Activated T-cell treated with anti-CD3 and anti-CD28 coated beads, Interleukin-2, amount 50 U/mL, for 24 hours (primary cell): ENCODE measurements at regions not wholly inside any gene's neighbourhood (a gene's known extent, or its start where the extent isn't known, plus 50 kb on each side); places are given as distances from the start of the nearest gene placed in this dataset.

ENCODE experiments used
- DNase-seq: peaks from one replicate; pipeline ENCODE4 v3.0.0-alpha.2; 2020
- H3K27ac Mint-ChIP-seq: 2 replicates; pipeline ENCODE4 v1.8.0; 2020; ENCODE audit warnings: mild to moderate bottlenecking, mixed read lengths
- H3K27me3 Mint-ChIP-seq: 2 replicates; pipeline ENCODE4 v1.8.0; 2020; ENCODE audit warnings: mixed read lengths
- H3K36me3 Mint-ChIP-seq: 2 replicates; pipeline ENCODE4 v1.8.0; 2020; ENCODE audit warnings: low read depth, mixed read lengths
- H3K4me1 Mint-ChIP-seq: 2 replicates; pipeline ENCODE4 v1.8.0; 2020; ENCODE audit warnings: low read depth, mixed read lengths
- H3K4me3 Mint-ChIP-seq: 2 replicates; pipeline ENCODE4 v1.8.0; 2020; ENCODE audit warnings: mild to moderate bottlenecking, moderate library complexity, mixed read lengths
- H3K9me3 Mint-ChIP-seq: 2 replicates; pipeline ENCODE4 v1.8.0; 2020; ENCODE audit warnings: mixed read lengths

- no peak overlapping the region for H3K27ac Mint-ChIP-seq
- no peaks in the 10 kb centered on the region for H3K9me3 Mint-ChIP-seq
- H3K36me3 Mint-ChIP-seq = no peaks in the 10 kb centered on the region
- H3K4me1 Mint-ChIP-seq = no peaks in the 10 kb centered on the region
- DNase-seq = no peak
- peaks cover 2% of the 10 kb centered on the region for H3K27me3 Mint-ChIP-seq
- no peak overlapping the region for H3K4me3 Mint-ChIP-seq
Measured at GRCh38 chr4:10315638-10316037, 141.6 kb downstream of the ZNF518B start.

- H3K4me1 Mint-ChIP-seq = no peaks in the 10 kb centered on the region
- peaks cover 2% of the 10 kb centered on the region for H3K27me3 Mint-ChIP-seq
- no peak overlapping the region for H3K4me3 Mint-ChIP-seq
- no peak overlapping the region for H3K27ac Mint-ChIP-seq
- H3K9me3 Mint-ChIP-seq = no peaks in the 10 kb centered on the region
- no peaks in the 10 kb centered on the region for H3K36me3 Mint-ChIP-seq
- DNase-seq = no peak
Measured at GRCh38 chr4:10312568-10312967, 144.7 kb downstream of the ZNF518B start.

GRCh38 chr4:10311939-10312338 lies 145.3 kb downstream of the ZNF518B start:
- H3K27ac Mint-ChIP-seq = no peak overlapping the region
- H3K36me3 Mint-ChIP-seq = no peaks in the 10 kb centered on the region

GRCh38 chr4:10305816-10306215 lies 151.4 kb downstream of the ZNF518B start:
- Mint-ChIP-seq H3K4me1 (no peaks in the 10 kb centered on the region), H3K36me3 (no peaks in the 10 kb centered on the region), H3K27me3 (no peaks in the 10 kb centered on the region), H3K27ac (no peak overlapping the region), H3K4me3 (no peak overlapping the region), H3K9me3 (no peaks in the 10 kb centered on the region)
- no peak for DNase-seq

More at GRCh38 chr4:10311939-10312338, 145.3 kb downstream of the ZNF518B start:
- Mint-ChIP-seq H3K4me1 (no peaks in the 10 kb centered on the region), H3K27me3 (peaks cover 2% of the 10 kb centered on the region), H3K9me3 (no peaks in the 10 kb centered on the region), H3K4me3 (no peak overlapping the region)
- DNase-seq = no peak

GRCh38 chr4:10303291-10303690 lies 153.9 kb downstream of the ZNF518B start:
- Mint-ChIP-seq H3K27me3 (no peaks in the 10 kb centered on the region), H3K9me3 (no peaks in the 10 kb centered on the region), H3K27ac (no peak overlapping the region), H3K4me1 (no peaks in the 10 kb centered on the region), H3K4me3 (no peak overlapping the region), H3K36me3 (no peaks in the 10 kb centered on the region)
- DNase-seq = no peak

GRCh38 chr4:10302096-10302495 lies 155.1 kb downstream of the ZNF518B start:
- Mint-ChIP-seq H3K4me3 (no peak overlapping the region), H3K4me1 (no peaks in the 10 kb centered on the region), H3K9me3 (no peaks in the 10 kb centered on the region), H3K36me3 (no peaks in the 10 kb centered on the region), H3K27me3 (no peaks in the 10 kb centered on the region), H3K27ac (no peak overlapping the region)
- DNase-seq = no peak

GRCh38 chr4:10299601-10300000 lies 157.6 kb downstream of the ZNF518B start:
- H3K27me3 Mint-ChIP-seq = peaks cover 11% of the 10 kb centered on the region
- H3K36me3 Mint-ChIP-seq = no peaks in the 10 kb centered on the region

GRCh38 chr4:10298681-10299080 lies 158.5 kb downstream of the ZNF518B start:
- DNase-seq = no peak
- H3K27ac Mint-ChIP-seq = no peak overlapping the region
- H3K9me3 Mint-ChIP-seq = no peaks in the 10 kb centered on the region
- no peak overlapping the region for H3K4me3 Mint-ChIP-seq
- no peaks in the 10 kb centered on the region for H3K4me1 Mint-ChIP-seq
- H3K36me3 Mint-ChIP-seq = no peaks in the 10 kb centered on the region
- H3K27me3 Mint-ChIP-seq = peaks cover 13% of the 10 kb centered on the region

More at GRCh38 chr4:10299601-10300000, 157.6 kb downstream of the ZNF518B start:
- DNase-seq = no peak
- Mint-ChIP-seq H3K4me1 (no peaks in the 10 kb centered on the region), H3K27ac (no peak overlapping the region), H3K4me3 (no peak overlapping the region), H3K9me3 (no peaks in the 10 kb centered on the region)

- Mint-ChIP-seq H3K9me3 (no peaks in the 10 kb centered on the region), H3K27me3 (peaks cover 13% of the 10 kb centered on the region), H3K36me3 (no peaks in the 10 kb centered on the region), H3K4me3 (no peak overlapping the region), H3K4me1 (no peaks in the 10 kb centered on the region), H3K27ac (no peak overlapping the region)
- no peak for DNase-seq
Measured at GRCh38 chr4:10296730-10297129, 160.5 kb downstream of the ZNF518B start.

- no peak overlapping the region for H3K4me3 Mint-ChIP-seq
Measured at GRCh38 chr4:10295301-10295700, 161.9 kb downstream of the ZNF518B start.

GRCh38 chr4:10289538-10289906 lies 167.7 kb downstream of the ZNF518B start:
- Mint-ChIP-seq H3K4me1 (no peaks in the 10 kb centered on the region), H3K36me3 (no peaks in the 10 kb centered on the region), H3K9me3 (no peaks in the 10 kb centered on the region), H3K27me3 (peaks cover 17% of the 10 kb centered on the region), H3K27ac (no peak overlapping the region), H3K4me3 (no peak overlapping the region)
- no peak for DNase-seq

More at GRCh38 chr4:10295301-10295700, 161.9 kb downstream of the ZNF518B start:
- H3K36me3 Mint-ChIP-seq = no peaks in the 10 kb centered on the region
- DNase-seq = no peak
- H3K4me1 Mint-ChIP-seq = no peaks in the 10 kb centered on the region
- H3K27me3 Mint-ChIP-seq = peaks cover 13% of the 10 kb centered on the region
- no peaks in the 10 kb centered on the region for H3K9me3 Mint-ChIP-seq
- H3K27ac Mint-ChIP-seq = no peak overlapping the region

- Mint-ChIP-seq H3K9me3 (no peaks in the 10 kb centered on the region), H3K36me3 (no peaks in the 10 kb centered on the region), H3K4me1 (no peaks in the 10 kb centered on the region), H3K4me3 (no peak overlapping the region), H3K27ac (no peak overlapping the region), H3K27me3 (peaks cover 16% of the 10 kb centered on the region)
- no peak for DNase-seq
Measured at GRCh38 chr4:10288830-10289537, 168.2 kb downstream of the ZNF518B start.

- Mint-ChIP-seq H3K36me3 (no peaks in the 10 kb centered on the region), H3K27me3 (peaks cover 16% of the 10 kb centered on the region), H3K4me3 (no peak overlapping the region), H3K27ac (no peak overlapping the region), H3K9me3 (no peaks in the 10 kb centered on the region), H3K4me1 (no peaks in the 10 kb centered on the region)
- no peak for DNase-seq
Measured at GRCh38 chr4:10285028-10285427, 168.4 kb upstream of the WDR1 start.

- Mint-ChIP-seq H3K36me3 (no peaks in the 10 kb centered on the region), H3K4me1 (no peaks in the 10 kb centered on the region), H3K4me3 (no peak overlapping the region), H3K9me3 (no peaks in the 10 kb centered on the region), H3K27me3 (peaks cover 16% of the 10 kb centered on the region), H3K27ac (no peak overlapping the region)
- DNase-seq = no peak
Measured at GRCh38 chr4:10283761-10284160, 167.2 kb upstream of the WDR1 start.

GRCh38 chr4:10281996-10282395 lies 165.4 kb upstream of the WDR1 start:
- Mint-ChIP-seq H3K36me3 (no peaks in the 10 kb centered on the region), H3K27ac (no peak overlapping the region), H3K9me3 (no peaks in the 10 kb centered on the region)

GRCh38 chr4:10279261-10279660 lies 162.7 kb upstream of the WDR1 start:
- H3K9me3 Mint-ChIP-seq = no peaks in the 10 kb centered on the region
- H3K4me3 Mint-ChIP-seq = no peak overlapping the region

More at GRCh38 chr4:10281996-10282395, 165.4 kb upstream of the WDR1 start:
- Mint-ChIP-seq H3K4me3 (no peak overlapping the region), H3K4me1 (no peaks in the 10 kb centered on the region), H3K27me3 (peaks cover 15% of the 10 kb centered on the region)
- no peak for DNase-seq

More at GRCh38 chr4:10279261-10279660, 162.7 kb upstream of the WDR1 start:
- no peak overlapping the region for H3K27ac Mint-ChIP-seq
- H3K27me3 Mint-ChIP-seq = peaks cover 8% of the 10 kb centered on the region
- H3K36me3 Mint-ChIP-seq = no peaks in the 10 kb centered on the region
- DNase-seq = no peak
- H3K4me1 Mint-ChIP-seq = no peaks in the 10 kb centered on the region
